ENCODE measurements at regions not wholly inside any gene's neighbourhood (a gene's known extent, or its start where the extent isn't known, plus 50 kb on each side); places are given as distances from the start of the nearest gene placed in this dataset.
A peak's percentile ranks its signal among the peaks of the same experiment; 100 is the strongest.

GRCh38 chrX:39144956-39145355 lies 343.7 kb downstream of the MID1IP1 start:
- DNase-seq (ENCODE audit: low spot score), result no peak

- DNase-seq (ENCODE audit: low spot score), result no peak
These were observed 344.6 kb downstream of the MID1IP1 start for GRCh38 chrX:39145859-39146258.

GRCh38 chrX:39149761-39150160 lies 348.5 kb downstream of the MID1IP1 start:
- DNase-seq (ENCODE audit: low spot score), result peak; percentile 37

- no peak for DNase-seq (ENCODE audit: low spot score)
These were observed 349.0 kb downstream of the MID1IP1 start for GRCh38 chrX:39150220-39150619.

GRCh38 chrX:39150621-39151020 lies 349.4 kb downstream of the MID1IP1 start:
- no peak for DNase-seq (ENCODE audit: low spot score)

GRCh38 chrX:39152106-39152649 lies 350.9 kb downstream of the MID1IP1 start:
- DNase-seq (ENCODE audit: low spot score), result peak; percentile 16

- DNase-seq (ENCODE audit: low spot score), result no peak
These were observed 354.8 kb downstream of the MID1IP1 start for GRCh38 chrX:39156051-39156450.

- no peak for DNase-seq (ENCODE audit: low spot score)
These were observed 355.7 kb downstream of the MID1IP1 start for GRCh38 chrX:39157006-39157405.

- DNase-seq (ENCODE audit: low spot score), result no peak
These were observed 356.5 kb downstream of the MID1IP1 start for GRCh38 chrX:39157796-39158195.

- no peak for DNase-seq (ENCODE audit: low spot score)
These were observed 357.8 kb downstream of the MID1IP1 start for GRCh38 chrX:39158801-39159657.

GRCh38 chrX:39159921-39160507 lies 358.8 kb downstream of the MID1IP1 start:
- DNase-seq (ENCODE audit: low spot score), result no peak

- DNase-seq (ENCODE audit: low spot score), result no peak
These were observed 360.5 kb downstream of the MID1IP1 start for GRCh38 chrX:39161611-39162255.

GRCh38 chrX:39162322-39162735 lies 361.1 kb downstream of the MID1IP1 start:
- no peak for DNase-seq (ENCODE audit: low spot score)

GRCh38 chrX:39163581-39164126 lies 362.4 kb downstream of the MID1IP1 start:
- DNase-seq (ENCODE audit: low spot score), result no peak

- no peak for DNase-seq (ENCODE audit: low spot score)
These were observed 363.0 kb downstream of the MID1IP1 start for GRCh38 chrX:39164212-39164611.

GRCh38 chrX:39165185-39165584 lies 363.9 kb downstream of the MID1IP1 start:
- no peak for DNase-seq (ENCODE audit: low spot score)

- DNase-seq (ENCODE audit: low spot score), result no peak
These were observed 364.5 kb downstream of the MID1IP1 start for GRCh38 chrX:39165773-39166172.

- no peak for DNase-seq (ENCODE audit: low spot score)
These were observed 366.5 kb downstream of the MID1IP1 start for GRCh38 chrX:39167791-39168190.

GRCh38 chrX:39168609-39169008 lies 367.4 kb downstream of the MID1IP1 start:
- DNase-seq (ENCODE audit: low spot score), result no peak

- no peak for DNase-seq (ENCODE audit: low spot score)
These were observed 368.7 kb downstream of the MID1IP1 start for GRCh38 chrX:39169976-39170375.

GRCh38 chrX:39170464-39170863 lies 369.2 kb downstream of the MID1IP1 start:
- no peak for DNase-seq (ENCODE audit: low spot score)

- DNase-seq (ENCODE audit: low spot score), result no peak
These were observed 370.4 kb downstream of the MID1IP1 start for GRCh38 chrX:39171686-39172085.
